HuH-7 (cell line): ENCODE measurements at regions not wholly inside any gene's neighbourhood (a gene's known extent, or its start where the extent isn't known, plus 50 kb on each side); places are given as distances from the start of the nearest gene placed in this dataset.
"Not testable (repeated sequence)": the region's sequence is repeated elsewhere in the genome, so short reads cannot be mapped to it uniquely, and the experiment has no call there.

Source experiments
- DNase-seq: peaks from one replicate; pipeline ENCODE4 v3.0.0; 2011; ENCODE audit warnings: low spot score

DNA sequence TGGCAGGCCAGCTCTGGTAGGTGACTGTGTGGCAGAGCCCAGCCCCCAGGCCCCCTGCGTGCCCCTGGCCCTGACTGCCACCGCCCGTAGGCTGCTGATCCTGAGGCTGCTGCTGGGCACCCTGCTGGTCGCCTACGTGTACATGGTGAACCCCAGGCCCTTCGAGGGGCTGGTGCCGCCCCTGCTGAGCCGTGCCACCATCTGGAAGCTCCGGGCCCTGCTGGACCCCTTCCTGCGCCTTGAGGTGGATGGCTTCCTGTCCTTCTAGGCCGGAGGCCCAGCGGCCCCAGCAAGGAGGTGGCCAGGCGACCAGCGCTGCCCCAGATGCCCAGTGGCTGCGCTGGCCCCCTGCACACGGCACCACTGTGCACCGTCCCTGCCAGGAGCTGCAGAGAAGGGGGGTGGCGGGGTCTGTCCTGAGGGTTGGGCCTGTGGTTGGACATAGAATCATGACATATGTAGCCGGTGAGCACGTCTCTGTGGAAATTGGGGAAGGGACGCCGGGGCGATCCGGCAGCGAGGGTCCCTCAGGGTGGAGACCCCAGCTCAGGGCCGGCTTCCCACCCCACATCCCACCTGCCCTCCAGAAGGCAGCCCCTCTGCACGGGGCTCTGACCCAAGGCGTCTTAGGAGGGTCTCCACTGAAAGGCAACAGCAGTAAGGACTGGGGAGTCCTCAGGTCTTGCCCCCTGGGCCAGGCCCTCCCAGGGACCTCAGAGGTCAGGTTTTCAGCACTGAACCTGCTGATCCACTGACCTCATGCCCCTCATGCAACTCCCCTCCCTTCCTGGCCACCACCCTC, 185.4 kb downstream of the IGLL1 start:
- no peak for DNase-seq

DNA sequence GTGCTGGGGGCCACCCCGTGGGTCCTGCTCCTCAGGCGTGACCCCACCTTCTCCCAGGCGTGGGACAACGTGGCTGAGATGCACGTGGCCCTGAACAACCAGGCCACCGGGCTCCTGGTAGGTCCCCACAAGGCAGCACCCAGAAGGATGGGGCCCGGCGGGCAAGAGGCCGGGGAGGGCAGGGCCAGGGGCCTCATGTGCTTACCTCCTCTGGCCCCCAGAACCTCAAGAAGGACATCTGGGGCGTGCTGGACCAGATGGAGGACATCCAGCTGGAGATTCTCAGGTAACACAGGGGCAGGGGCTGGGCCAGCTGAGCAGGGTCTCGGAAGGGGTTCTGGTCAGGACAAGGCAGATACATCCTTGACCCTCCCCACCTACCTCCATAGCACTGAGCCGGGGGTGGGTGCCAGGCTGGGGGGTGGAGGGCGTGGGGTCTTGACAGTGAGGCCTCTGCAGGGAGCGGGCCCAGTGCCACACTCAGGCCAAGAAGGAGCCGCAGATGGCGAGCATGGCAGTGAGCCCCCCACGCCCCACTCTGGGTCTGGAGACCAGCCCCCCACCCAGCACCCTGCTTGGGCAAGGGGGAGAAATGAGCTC, 186.3 kb downstream of the IGLL1 start:
- no peak for DNase-seq

DNA sequence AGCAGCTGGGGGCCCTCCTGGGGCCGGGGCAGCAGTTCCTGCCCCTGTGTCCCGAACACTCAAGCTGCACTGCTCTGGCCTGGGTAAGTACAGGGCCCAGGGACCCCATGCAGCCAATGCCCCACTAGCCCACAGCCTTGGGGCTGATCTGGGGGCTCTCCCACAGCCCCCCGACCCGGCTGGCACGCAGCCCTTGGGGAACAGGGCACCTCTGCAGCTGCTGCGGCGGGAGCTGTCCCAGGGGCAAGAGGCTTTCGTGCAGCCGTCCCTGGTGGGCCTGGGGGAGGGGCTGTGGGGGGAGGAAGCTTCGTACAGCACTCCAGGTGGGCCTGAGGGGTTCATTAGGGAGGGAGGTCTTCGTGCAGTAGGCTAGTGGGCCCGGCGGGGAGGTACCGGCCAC, 186.9 kb downstream of the IGLL1 start:
- DNase-seq, result not testable (repeated sequence)

DNA sequence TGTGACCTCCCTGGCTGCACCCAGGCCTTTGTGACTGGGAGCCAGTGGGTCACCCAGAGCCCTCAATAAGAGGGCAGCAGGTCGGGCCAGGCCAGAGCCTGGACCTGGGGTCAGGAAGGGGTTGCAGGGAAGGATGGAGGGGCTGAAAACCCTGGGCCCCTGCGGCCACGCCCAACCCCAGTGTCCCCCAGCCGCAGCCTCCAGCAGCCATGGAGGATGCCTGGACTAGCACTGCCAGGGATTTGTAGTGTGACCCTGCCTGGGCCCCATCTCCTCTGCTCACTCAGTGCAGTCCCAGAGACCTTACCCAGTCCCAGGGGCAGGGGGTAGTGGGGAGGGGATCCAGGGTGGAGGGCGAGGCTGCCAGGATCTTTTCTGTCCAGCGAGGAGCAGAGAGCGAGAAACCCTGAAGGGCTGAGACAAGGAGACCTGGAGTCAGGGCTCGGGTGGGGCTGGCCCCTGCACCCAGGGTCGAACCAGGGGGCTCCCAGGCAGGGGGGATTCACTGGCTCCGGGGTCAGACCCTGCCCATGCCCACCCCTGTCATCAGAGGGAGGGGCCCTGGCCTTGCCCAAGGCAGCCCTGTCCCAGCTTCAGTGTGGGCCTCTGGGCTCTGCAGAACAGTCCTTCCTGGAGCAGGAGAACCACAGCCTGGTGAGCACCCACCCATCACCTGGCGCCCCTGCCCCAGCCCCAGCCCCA, 187.5 kb downstream of the IGLL1 start:
- no peak for DNase-seq

DNA sequence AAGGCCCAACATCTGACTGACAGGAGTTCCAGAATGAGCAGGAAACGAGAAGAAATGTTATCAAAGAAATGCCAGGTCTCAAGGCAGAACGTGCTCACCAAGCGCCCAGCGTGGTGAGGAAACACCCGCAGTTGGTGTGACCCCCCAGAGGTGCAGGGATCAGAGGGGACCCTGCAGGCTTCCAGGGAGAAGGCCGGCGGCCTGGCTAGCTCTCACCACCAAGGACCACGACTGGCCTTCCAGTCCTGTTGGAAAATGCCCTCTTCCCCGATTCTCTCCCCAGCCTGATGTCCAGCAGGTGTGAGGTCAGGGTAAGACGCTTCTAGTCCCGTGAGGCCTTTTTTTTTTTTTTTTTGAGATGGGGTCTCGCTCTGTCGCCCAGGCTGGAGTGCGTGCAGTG, 189.1 kb downstream of the IGLL1 start:
- no peak for DNase-seq

DNA sequence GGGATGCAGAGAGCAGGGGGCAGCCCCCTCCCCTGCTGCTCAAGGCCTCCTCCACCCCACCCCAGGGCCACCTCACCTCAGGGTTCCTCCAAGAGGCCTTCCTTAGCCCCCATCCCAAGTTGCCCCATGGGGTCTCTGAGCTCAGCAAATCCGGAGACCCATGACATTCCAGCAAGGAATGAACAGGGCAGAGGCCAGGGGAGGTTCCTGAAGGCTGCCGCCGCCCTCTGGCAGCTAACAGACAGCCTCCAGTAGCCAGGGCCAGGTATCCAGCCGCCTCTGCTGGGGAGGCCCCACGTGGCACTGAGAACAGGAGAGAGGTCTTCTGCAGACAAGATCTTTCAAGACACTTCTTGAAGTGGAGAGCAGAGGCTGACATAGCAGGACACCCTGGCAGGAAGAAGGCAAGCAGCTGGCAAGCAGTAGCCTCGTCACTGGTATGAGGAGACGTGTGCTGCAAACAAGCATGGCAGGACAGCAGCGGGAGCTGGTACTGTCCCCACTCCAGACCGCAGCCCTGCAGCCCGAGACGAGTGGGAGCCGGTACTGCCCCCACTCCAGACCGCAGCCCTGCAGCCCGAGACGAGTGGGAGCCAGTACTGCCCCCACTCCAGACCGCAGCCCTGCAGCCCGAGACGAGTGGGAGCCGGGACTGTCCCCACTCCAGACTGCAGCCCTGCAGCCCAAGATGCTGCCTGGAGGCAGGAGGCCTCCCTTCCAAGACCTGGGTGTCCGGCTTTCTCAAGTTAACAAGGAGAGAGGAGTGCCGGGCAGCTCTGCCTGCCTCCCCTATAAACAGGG, 190.6 kb downstream of the IGLL1 start:
- DNase-seq, result no peak

DNA sequence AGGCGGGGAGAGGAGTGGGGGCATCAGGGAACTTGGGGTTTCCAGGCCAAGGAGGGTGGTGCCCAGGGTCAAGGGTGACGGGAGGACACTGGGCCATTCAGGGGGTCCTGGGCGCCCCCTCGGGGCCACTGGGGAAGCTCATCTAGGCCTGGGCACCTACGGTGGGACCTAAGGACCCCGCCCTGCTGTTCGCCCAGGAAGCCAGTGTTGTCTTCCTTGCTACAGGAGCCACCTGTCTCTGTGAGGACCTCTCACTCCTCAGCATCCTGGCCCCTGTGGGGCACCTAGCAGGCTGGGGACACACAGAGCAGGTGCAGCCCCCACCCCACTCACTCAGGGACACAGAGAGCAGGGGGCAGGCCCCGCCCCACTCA, 191.6 kb downstream of the IGLL1 start:
- no peak for DNase-seq

DNA sequence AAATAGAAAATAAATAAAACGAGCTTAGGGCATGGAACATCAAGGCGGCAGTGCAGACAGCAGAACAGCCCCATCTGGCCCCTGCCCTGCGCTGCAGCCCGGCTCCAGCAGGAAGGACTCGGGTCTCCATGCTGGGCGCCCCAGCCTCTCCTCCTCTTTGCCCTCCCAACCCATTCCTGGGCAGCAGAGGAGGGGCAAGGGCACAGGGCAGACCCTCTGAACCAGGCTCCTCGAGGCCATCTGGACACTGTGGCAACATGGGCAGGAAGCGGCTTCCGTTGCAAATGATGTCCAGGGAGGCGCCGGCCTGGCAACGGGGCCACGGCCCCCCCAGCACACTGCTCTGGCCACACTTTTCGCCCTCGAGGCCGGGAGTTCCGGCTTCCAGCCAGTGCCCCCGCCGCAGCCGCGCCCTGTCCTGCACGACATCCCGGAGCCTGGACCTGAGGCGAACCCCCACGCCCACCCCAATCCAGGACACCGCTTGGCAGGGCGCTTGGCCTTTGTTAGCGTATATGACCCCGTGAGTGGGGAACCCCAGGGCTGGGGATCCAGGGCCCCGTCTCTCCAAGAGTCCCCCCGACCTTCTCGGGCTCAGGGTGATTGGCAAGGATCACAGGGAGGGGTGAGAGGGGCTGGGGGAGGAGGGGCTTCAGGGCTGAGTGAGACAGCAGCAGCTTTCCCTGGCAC, 192.1 kb downstream of the IGLL1 start:
- no peak for DNase-seq

DNA sequence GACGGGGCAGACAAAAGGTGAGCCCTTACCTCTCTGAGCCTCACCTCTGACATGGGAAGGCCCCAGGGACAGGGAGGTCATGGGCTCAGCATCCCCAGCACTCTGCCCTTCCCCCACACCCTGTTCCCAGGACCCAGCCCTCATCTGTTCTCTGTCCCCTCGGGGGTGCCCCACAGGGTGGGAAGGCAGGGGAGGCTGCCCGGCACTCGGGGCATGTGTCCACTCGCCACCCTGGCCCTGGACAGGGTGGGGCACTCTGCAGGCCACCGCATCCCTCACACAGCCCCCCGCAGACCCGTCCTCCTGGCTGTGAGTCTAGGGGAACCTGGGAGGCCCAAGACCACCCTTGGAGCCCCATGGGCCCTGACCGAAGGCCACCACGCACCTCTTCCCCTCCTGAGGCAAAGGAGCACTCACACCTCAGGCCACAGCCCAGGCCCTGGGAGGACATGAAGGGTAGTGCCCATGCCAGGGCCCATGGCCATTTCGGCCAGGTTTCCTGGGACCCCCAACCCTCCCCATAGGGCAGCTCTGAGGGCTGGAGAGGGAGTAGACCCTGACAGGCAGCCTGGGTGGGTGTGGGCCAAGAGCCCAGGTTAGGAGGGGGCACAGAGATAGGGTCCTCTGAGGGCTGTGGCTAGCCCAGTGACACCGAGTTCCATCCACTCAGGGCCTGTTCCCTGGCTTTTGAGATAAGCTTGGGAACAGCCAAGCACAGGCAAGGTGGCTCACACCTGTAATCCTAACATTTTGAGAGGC, 193.1 kb downstream of the IGLL1 start:
- DNase-seq, result no peak

DNA sequence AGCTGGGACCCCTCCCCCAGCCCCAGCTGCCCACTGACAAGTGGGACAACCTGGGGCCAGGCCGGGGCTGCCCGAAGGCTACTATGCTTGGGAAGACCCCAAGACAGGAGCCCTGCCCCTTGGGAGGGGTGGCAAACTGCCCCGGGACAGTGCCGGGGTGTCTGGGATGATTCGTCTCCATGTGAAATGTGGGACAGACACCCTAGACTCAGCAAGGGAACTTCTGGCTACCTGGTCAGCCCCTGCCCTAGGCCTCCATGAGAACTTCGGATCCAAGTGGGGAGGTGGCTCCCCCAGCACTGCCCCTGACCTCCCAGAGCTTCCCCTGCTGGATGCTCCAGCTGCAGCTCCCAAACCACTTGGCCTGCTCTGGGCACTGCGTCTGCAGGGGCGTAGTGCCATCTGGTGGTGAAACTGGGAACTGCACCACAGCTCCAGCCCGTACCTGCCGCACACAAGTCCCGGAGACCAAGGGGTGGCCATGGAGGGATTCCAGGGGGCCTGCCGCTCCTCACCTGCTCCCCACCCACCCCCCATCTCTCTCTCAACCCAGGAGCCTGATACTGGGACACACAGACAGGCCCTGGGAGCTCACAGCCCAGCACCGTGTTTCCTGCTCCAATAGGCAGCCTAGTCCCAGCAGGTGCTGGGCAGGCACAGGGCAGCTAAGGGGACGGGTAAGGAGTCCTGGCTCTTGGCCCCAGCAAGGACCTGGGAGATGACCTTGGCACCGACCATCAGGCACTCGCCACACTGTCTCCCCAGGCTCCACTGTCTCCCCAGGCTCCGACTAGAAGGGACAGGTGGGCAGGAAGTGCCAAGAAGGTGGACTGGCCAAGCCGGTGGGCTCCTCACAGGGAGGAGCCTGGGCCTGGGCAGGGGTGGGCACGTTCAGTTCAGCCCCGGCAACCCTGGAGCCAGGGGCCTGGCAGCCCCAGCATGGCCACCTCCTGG, 194.1 kb downstream of the IGLL1 start:
- DNase-seq, result peak; percentile 99

DNA sequence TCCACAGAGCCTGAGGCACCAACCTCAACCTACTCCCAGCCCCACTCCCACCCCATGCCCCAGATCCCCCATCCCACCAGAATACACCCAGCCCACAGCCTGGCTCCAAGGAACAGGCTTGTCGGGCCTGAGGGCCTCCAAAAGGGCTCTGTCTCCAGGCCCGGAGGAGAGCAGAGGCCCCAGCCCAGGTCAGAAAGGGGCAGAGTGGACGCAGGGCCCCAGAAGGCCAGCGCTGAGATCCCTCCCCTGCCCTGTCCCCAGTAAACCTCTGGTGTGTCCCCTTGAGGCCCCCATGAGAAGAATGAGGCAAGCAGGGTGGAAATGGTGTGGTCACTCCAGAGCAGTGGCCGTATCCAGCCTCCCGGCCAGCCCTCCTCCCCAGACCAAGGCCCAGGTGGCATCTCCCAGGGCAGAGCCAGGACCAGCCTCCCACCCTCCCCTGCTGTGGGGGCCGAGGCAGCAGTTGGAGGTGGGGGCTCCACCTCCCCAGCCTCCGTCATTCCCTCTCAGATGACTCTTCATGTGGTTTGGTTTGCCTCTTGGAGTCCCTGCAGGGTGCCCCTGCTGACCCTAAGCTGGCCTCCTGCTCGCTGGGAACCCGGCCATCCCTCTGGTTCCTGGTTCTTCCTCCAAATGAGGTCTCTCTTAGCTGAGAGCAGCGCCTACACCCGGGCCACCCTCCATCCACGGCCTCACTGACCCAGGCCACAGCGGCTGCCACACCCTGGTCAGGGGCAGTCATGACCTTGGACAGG, 195.0 kb downstream of the IGLL1 start:
- DNase-seq, result no peak

DNA sequence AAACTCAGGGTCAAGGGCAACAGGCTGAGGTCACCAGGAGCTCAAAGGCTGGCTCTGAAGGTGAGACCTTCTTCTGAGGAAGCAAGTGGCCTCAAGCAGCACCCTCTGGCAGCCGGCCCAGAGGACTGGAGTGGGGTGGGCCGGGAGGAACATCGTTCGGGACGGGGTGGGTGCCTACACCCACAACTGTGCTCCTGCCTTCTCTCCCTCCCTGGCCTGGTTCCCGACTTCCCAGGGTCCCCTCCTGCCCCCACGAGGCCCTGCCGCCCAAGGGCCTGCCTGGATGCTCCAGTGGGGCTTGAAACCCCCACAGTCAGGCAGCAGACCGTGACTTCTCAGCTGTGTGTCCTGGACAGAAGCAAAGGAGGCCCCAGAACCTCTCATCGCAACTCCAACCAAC, 195.7 kb downstream of the IGLL1 start:
- no peak for DNase-seq

DNA sequence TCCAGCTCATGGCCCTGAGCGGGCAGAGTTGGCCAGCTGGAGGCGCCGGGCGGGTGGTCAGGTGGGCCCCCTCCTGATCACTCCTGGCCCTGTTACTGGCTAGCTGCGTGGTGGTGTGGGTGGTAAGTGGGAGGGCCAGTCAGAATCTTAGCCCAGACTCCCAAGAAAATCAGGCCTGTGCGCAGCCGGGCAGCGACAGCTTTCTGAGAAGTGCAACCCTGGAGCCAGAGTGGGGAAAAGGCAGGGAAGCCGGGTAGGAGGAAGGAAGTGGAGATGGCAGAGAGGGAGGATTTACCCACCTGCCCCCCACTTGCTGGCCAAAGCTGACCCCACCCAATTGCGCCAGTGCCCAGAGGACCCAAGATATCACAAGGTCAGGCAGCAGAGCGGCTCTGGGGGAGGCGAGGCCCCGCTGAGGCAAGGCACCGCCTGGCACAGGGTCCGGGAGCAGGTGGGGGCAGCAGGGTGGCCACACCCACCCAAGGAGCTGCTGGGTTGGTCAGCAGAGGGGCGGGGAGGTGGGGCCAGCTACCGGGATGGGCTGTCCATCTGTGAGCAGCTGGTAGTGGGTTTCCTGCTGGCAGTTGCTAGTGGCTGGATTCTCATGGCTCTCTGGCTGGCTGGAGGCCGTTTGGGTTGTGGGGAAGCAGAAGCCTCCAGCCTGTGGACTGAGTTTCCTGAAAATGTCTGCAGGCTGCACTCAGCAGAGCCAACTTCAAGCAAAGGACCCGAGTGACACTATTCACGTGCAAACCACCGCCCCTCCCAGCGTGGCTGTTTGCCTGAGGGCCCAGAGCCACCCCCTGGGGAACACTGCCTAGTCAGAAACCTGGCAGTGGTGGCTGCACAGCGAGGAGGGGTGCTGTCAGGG, 196.4 kb downstream of the IGLL1 start:
- no peak for DNase-seq

DNA sequence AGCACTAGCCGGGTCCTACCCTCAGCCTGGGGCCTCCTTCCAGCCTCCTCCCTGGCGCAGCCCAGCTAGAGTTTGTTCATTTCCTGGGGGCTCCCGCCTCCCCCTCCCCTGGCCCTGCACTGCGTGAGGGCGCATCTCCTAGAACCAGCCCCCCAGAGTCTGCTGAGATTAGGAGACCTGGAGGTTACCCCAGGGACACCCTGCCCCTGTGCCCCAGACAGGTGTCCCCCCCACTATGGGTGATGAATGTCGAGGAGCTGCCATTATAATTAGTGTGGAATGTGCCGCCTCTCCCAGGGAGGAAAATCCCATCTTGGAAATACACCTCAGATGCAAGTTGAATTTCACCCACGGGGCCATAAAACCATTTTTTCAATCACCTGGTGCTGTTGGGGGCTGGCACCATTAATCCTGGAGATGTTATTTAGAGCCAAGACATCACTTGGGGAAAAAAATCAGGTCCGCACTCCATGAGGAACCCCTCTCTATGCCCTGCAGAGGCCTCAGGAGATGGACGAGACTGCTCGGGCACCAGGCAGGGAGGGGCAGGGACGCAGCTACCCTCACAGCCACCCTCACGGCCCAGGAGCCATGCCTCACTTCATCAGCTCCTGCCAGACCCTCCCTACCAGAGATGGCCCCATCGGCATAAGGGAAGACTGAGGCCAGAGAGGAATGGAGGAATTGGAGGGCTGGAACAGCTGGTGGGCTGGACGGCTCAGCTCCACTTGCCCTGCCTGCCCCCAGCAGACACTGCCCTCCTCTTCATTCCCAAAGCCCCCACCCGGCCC, 197.5 kb downstream of the IGLL1 start:
- DNase-seq, result no peak

DNA sequence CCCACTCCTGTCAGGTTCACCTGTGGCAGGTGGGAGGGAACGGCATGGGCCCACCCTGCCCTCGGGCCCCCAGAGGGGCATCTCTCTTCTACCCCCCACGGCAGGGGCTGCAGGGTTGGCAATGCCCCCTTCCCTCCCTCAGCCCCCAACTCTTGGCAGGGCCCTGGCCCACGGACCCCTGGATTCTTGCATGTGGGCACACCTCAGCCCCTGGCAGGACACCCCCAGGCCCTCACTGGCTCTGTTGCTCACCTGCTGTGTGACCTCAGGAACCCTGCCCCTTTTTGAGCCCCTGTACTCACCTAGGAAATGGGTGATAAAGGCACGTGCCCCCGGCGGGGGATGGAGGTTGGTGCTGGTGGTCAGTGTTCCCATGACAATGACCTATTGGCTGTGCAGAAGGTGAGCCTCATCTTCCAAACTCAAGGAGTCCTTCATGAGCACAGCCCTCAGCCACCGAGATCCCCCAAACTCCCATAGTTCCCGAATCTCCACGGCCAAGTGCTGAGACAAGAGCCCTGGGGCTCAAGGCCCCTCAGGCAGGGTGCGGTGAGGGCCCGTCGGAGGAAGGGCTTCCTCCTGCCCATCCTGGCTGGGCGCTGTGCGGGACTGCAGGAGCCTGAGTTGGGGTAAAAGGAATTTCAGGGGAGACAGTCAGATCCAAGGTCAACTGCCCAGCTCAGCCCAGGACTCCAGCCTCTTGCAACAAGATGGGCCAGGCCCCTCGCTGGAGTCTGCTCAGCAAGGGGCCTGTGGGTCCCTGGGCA, 198.2 kb downstream of the IGLL1 start:
- no peak for DNase-seq

DNA sequence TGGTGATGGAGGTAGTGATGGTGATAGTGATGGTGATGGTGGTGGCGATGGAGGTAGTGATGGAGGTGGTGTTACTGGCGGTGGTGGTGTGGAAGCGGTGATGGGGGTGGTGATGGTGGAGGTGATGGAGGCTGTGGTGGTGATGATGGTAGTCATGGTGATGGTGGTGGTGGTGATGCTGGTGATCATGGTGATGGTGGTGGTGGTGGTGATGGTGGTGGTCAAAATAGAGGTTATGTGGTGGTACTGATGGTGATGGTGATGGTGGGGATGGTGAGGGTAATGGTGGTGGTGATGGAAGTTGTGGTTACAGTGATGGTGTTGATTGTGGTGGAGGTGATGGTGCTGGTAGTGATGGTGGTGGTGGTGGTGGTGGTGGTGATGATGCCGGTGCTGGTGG, 199.2 kb downstream of the IGLL1 start:
- no peak for DNase-seq

DNA sequence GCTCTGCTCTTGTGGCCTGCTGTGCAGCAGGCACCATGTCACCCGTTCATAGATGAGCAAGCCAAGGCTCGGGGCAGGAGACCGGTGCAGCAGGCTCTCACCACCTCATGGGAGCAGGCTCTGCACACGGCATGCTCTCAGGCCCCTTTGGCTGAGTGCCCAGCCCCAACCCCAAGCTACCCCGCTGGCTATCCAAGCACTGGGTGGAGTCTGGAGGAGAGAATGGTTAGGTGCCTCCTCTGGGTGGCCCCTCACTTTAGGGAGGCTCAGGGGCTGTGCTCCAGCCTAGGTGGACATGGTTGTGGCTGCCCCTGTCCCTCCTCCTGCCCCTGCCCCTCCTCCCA, 199.9 kb downstream of the IGLL1 start:
- no peak for DNase-seq
